Heart left ventricle (tissue), 16 donors: ENCODE measurements at regions not wholly inside any gene's neighbourhood (a gene's known extent, or its start where the extent isn't known, plus 50 kb on each side); places are given as distances from the start of the nearest gene placed in this dataset.

Experiments used
- ATAC-seq, 4 donors: fragments of 200-7000 bp; cut with Tn5 transposase; one replicate each; pipeline ENCODE4 v1.9.1; 2020 to 2022; ENCODE audit warnings: moderate library complexity in 4 of 4, mild to moderate bottlenecking in 3 of 4, moderate number of reproducible peaks in 1 of 4
- DNase-seq, 5 donors: peaks; one replicate each; pipeline ENCODE4 v3.0.0-alpha.2; 2020
- H3K27ac ChIP-seq, 12 donors: fragments of 200-600 bp; sonication (generic) in 4 of 12; one replicate each; pipeline versions ENCODE4 v1.5.0 to v1.8.0; 2016 to 2022; ENCODE audit warnings: mild to moderate bottlenecking in 2 of 12
- H3K27me3 ChIP-seq, 9 donors: fragments of 200-600 bp; sonication (generic) in 2 of 9; one replicate each; pipeline versions ENCODE4 v1.5.1 to v1.8.0; 2016 to 2022; ENCODE audit warnings: mild to moderate bottlenecking in 3 of 9
- H3K36me3 ChIP-seq, 9 donors: fragments of 200-600 bp; sonication (generic) in 2 of 9; one replicate each; pipeline versions ENCODE4 v1.5.0 to v1.8.0; 2018 to 2022; ENCODE audit warnings: mild to moderate bottlenecking in 2 of 9
- H3K4me1 ChIP-seq, 12 donors: fragments of 200-600 bp; sonication (generic) in 4 of 12; one replicate each; pipeline versions ENCODE4 v1.5.0 to v1.8.0; 2016 to 2022; ENCODE audit warnings: mild to moderate bottlenecking in 3 of 12
- H3K4me3 ChIP-seq, 12 donors: fragments of 200-600 bp; sonication (generic) in 4 of 12; one replicate each; pipeline versions ENCODE4 v1.5.0 to v1.8.0; 2017 to 2022; ENCODE audit warnings: mild to moderate bottlenecking in 9 of 12, moderate library complexity in 4 of 12
- H3K9me3 ChIP-seq, 12 donors: fragments of 200-600 bp; sonication (generic) in 4 of 12; one replicate each; pipeline versions ENCODE4 v1.5.0 to v1.8.0; 2016 to 2022; ENCODE audit warnings: mild to moderate bottlenecking in 1 of 12
- POLR2A ChIP-seq, 2 donors: fragments of 450-650 bp; IDR thresholded peaks; one replicate each; pipeline ENCODE4 v1.6.1; 2017; ENCODE audit warnings: antibody characterized with exemption in 2 of 2, mild to moderate bottlenecking in 2 of 2, moderate library complexity in 2 of 2
- WGBS, 4 donors: extraction: QIAGEN DNeasy Blood & Tissue Kit in 2 of 4; methylation state at CpG; one replicate each; pipeline versions ENCODE4 v1.1.5 to v1.1.7; 2013 to 2018; 5-methylcytosine and 5-hydroxymethylcytosine counted together
- intact Hi-C, 10 donors: fragments of 100-400 bp; cut with DNase I; formaldehyde crosslinking; loops; one replicate each; pipeline versions ENCODE4 v1.11.1 to v1.14.2; 2022
- TF ChIP-seq, protein P1 (sequence below), 12 donors: fragments of 200-600 bp; sonication (generic) in 4 of 12; IDR thresholded peaks; one replicate each; pipeline versions ENCODE4 v1.5.0 to v1.8.0; 2018 to 2022; ENCODE audit warnings: antibody characterized with exemption in 12 of 12, mild to moderate bottlenecking in 5 of 12
- donor health status: ischemic (EF 13 %, LVEDD 7.1; RV severe dilation, severe dysfunction).
- donor health status: healthy with polysubstance abuse.
- donor health status: DM: no; HTN: yes; CAD: no.
- donor health status: DM: no; HTN: no; CAD: no.
- donor health status: ischemic (EF 25% LVEDD 6.9; RV normal size, moderate dysfunction).
- donor health status: ischemic (EF 25% LVEDD 5.7; RV mildly dilated, moderate dysfunction).
- donor health status: healthy.
- donor health status: DM: yes; HTN: yes; CAD: no.
- donor health status: ischemic (EF 35%, LVEDD 5.7; RV mildly dilated, moderate dysfunction).
- donor health status: nonischemic (EF 11% LVEDD 7.7; RV severe dilation, severe dysfunction).
- donor health status: DM: yes; HTN: yes; CAD: no.
- donor health status: PGD.
- donor health status: ischemic (EF 29% LVEDD 5.4; RV normal size, mild dysfunction).
- donor health status: nonischemic (EF 23%, LVEDD 6.1; RV moderate dilation, normal function).

DNA sequence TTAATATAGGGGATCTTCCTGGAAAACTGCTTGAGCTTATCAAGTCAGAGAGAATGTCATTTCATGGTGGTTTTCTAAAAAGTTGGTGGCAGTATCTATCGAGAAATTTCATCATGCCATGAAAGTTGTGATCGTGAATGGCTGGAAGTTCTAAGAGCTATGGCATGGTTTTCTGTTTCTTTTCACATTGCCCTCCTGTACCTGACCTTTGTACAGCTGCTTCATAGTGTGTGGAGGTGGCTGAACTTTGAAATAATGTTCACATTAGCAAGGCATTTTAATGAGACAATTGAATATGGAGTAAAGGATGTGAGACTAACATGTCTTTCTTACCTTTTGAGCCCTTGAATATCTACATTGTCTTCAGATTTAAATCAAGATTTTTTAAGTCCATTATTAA is 278.2 kb upstream of the ID4 start:
- 85 to 95% (median 90%) methylated on average over 2 of the region's 2 CpGs for WGBS, 4 donors
- intact Hi-C loops, result no loop called here
- Histone ChIP-seq H3K36me3 (no peaks in the 10 kb centered on the region), H3K27me3 (no peaks in the 10 kb centered on the region), H3K4me1 (no peaks in the 10 kb centered on the region), H3K4me3 (no peak overlapping the region), H3K9me3 (no peaks in the 10 kb centered on the region), H3K27ac (no peak overlapping the region)
- ATAC-seq (no peak), DNase-seq (no peak)
- TF ChIP-seq, protein P1, sequence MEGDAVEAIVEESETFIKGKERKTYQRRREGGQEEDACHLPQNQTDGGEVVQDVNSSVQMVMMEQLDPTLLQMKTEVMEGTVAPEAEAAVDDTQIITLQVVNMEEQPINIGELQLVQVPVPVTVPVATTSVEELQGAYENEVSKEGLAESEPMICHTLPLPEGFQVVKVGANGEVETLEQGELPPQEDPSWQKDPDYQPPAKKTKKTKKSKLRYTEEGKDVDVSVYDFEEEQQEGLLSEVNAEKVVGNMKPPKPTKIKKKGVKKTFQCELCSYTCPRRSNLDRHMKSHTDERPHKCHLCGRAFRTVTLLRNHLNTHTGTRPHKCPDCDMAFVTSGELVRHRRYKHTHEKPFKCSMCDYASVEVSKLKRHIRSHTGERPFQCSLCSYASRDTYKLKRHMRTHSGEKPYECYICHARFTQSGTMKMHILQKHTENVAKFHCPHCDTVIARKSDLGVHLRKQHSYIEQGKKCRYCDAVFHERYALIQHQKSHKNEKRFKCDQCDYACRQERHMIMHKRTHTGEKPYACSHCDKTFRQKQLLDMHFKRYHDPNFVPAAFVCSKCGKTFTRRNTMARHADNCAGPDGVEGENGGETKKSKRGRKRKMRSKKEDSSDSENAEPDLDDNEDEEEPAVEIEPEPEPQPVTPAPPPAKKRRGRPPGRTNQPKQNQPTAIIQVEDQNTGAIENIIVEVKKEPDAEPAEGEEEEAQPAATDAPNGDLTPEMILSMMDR (IDR thresholded peaks at IDR 0.05), result no peak
- no peak for TF ChIP-seq POLR2A (IDR thresholded peaks at IDR 0.05)

DNA sequence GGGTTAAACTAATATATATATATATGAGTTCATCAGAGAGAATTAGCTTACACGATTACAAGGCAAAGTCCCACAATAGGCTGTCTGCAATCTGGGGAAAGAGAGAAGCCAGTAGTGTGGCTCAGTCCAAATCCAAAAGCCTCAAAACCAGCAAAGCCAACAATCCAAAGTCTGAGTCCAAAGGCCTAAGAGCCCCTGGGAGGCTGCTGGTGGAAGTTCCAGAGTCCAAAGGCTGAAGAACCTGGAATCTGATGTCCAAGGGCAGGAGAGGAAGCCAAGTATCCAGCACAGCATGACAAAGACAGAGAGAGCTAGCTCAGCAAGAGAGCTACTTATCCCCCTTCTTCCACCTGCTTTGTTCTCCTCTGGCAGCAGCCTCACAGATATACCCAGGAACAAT is 274.7 kb upstream of the ID4 start:
- Histone ChIP-seq H3K4me3 (no peak overlapping the region), H3K9me3 (no peaks in the 10 kb centered on the region), H3K27me3 (no peaks in the 10 kb centered on the region), H3K4me1 (no peaks in the 10 kb centered on the region), H3K36me3 (no peaks in the 10 kb centered on the region), H3K27ac (no peak overlapping the region)
- DNase-seq, result no peak
- intact Hi-C loops, result no loop called here
- TF ChIP-seq POLR2A (IDR thresholded peaks at IDR 0.05), result no peak
- TF ChIP-seq, protein P1 (IDR thresholded peaks at IDR 0.05), result no peak
- ATAC-seq, result no peak
- WGBS, 4 donors, result 70 to 85% (median 74%) methylated on average over 1 of the region's 1 CpG

DNA sequence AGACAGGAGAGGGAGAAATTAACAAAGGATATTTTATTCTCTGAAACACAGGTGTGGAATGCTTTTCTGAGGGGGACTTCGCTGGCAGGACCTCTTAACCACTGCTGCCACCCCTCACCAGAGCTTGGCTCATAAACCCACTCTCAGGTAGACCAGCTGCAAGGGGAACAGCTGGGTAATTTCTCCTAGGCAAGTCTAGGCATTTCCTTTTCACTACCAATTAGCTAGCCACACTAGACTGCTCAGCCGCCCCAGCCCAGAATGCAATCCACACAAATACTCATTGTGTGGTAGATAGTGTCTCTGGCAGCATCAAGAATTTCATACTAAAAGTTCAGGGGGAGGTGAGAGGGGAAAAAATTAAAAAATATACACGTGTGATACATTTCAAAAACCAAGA is 267.6 kb upstream of the ID4 start:
- Histone ChIP-seq H3K4me1 (no peaks in the 10 kb centered on the region), H3K4me3 (no peak overlapping the region), H3K27ac (no peak overlapping the region), H3K27me3 (peaks cover 0 to 3% (median 0%) of the 10 kb centered on the region in 9 donors), H3K36me3 (no peaks in the 10 kb centered on the region), H3K9me3 (peaks cover 0 to 5% (median 0%) of the 10 kb centered on the region in 12 donors)
- no peak for TF ChIP-seq POLR2A (IDR thresholded peaks at IDR 0.05)
- TF ChIP-seq, protein P1 (IDR thresholded peaks at IDR 0.05), result no peak
- WGBS, 4 donors, result 57 to 73% (median 60%) methylated on average over 3 of the region's 3 CpGs
- intact Hi-C loops, result no loop called here
- no peak for DNase-seq
- ATAC-seq, result no peak

DNA sequence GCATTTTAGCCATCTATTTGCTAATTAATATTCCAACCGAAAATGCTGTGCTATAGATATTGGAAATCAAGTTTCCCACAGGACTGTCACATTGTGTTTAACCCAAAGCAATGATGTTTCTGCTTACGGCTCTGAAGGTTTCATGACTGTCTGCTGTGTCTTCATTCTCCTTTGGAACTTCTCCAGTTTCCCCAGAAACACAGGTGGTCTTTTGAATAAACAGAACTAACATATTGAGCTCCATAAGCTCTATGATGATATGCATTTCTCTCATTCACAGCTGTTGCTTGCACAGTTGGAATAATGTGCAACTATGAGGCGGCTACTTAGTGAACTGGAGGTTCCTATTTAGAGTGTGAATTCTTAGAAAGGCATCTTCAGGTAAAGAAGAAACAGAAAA is 266.0 kb upstream of the ID4 start:
- intact Hi-C loops, result no loop called here
- H3K27ac ChIP-seq, result no peak overlapping the region
- TF ChIP-seq, protein P1 (IDR thresholded peaks at IDR 0.05), result no peak
- TF ChIP-seq POLR2A (IDR thresholded peaks at IDR 0.05), result no peak
- no peaks in the 10 kb centered on the region for H3K36me3 ChIP-seq
- no peak for ATAC-seq
- DNase-seq, result no peak
- peaks cover 0 to 5% (median 0%) of the 10 kb centered on the region in 12 donors for H3K9me3 ChIP-seq
- WGBS, 4 donors, result 76 to 89% (median 84%) methylated on average over 3 of the region's 3 CpGs
- H3K4me3 ChIP-seq, result no peak overlapping the region
- no peaks in the 10 kb centered on the region for H3K4me1 ChIP-seq
- peaks cover 0 to 3% (median 0%) of the 10 kb centered on the region in 9 donors for H3K27me3 ChIP-seq
